Stimulated activated CD4-positive, alpha-beta T cell treated with anti-CD3 and anti-CD28 coated beads, TNF-alpha, amount 100 ng/mL, for 24 hours (primary cell): ENCODE measurements at regions not wholly inside any gene's neighbourhood (a gene's known extent, or its start where the extent isn't known, plus 50 kb on each side); places are given as distances from the start of the nearest gene placed in this dataset.

Experiments used
- DNase-seq, 3 experiments: peaks; one replicate each; pipeline ENCODE4 v3.0.0-alpha.2; 2020; ENCODE audit warnings: low read depth in 3 of 3

DNA sequence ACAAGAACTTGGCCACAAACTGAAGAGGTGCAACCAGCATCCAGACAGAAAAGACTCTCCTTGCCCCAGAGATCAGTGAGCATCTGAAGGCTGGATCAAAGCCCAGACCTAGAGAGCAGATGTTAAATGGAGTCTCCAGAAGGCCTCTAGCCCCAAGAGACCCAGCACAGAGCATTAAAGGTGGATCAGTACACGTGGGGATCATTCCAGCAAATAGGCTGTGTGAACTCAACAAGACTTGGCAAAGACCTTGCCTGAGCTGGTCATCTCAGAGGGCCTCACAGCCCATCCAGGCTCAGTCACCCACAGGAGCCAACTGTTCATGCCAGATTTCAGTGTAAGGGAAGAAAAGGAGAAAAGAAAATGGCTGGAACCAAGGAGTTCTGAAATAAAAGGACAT, 214.0 kb downstream of the ENC1 start:
- DNase-seq, result no peak

- DNase-seq, result no peak
These were observed 216.2 kb downstream of the ENC1 start for GRCh38 chr5:74424162-74424868.

DNA sequence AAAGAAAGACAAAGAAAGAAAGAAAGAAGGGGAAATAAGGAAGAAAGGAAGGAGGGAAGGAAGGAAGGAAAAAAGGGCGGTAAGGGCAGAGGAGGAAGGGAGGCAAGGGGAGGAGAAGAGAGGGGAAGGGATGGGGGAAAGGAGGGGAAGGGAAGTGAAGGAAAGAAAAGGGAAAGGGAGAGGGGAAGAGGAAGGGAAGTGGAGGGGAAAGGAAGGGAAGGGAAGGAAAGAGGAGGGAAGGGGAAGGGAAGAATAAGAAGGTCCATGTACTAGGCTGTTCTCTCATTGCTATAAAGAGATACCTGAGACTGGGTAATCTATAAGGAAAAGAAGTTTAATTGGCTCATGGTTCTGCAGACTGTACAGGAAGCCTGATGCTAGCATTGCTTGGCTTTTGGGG, 217.1 kb downstream of the ENC1 start:
- DNase-seq, result no peak

DNA sequence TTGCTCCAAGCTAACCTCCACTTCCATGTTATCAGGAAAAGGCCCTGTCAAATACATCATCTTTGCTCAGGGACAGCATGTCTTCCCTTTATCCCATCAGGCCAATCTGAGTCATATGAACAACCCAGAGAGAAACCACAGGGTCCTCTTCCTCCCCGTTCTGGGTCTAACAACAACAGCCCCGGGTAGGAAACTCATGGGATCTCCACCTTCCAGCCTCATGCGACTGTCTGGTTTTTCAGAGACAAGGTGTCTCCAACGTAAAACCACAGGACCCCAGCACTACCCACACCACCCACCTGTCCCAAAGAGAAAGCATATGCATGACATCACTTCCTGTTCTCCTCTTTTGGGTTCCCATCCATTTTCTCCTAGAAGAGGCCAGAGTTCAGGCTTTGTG, 217.9 kb downstream of the ENC1 start:
- no peak for DNase-seq

GRCh38 chr5:74422030-74422429, 218.5 kb downstream of the ENC1 start:
- no peak for DNase-seq

- no peak for DNase-seq
These were observed 219.2 kb downstream of the ENC1 start for GRCh38 chr5:74421377-74421776.

DNA sequence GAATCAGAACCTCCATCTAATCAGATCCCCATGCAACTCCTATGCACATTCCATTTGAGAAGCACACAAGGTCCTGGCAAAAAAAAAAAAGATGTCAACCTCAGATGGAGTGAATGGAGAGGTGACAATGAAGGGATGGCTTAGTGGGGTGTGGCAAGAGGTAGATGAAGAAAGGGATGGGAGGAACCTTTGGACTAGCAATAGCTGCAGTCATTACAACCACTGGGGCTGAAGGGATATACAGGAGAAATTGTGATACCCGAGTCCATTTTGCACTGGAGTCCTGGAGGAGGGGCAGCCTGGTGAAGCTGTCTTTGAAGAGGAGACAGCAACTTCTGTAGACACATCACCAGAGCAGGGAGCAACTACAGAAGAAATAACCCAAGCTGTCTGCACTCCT, 219.6 kb downstream of the ENC1 start:
- no peak for DNase-seq

DNA sequence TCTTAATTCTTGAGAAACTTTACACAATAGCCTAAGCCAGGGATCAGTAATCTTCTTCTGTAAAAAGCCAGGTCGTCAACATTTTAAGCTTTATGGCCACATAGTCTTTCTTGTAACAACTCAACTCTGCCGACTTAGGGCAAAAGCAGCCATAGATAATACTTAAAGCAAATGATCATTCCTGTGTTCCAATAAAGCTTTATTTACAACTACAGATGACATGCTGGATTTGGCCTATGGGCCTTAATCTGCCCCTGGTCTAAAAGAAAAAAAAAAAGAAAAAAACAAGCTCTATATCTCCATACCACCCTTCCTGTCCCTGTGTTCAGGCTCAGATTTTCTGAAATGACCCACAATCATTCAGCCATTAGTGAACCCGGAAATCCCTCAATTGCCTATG, 220.3 kb downstream of the ENC1 start:
- DNase-seq, result no peak

DNA sequence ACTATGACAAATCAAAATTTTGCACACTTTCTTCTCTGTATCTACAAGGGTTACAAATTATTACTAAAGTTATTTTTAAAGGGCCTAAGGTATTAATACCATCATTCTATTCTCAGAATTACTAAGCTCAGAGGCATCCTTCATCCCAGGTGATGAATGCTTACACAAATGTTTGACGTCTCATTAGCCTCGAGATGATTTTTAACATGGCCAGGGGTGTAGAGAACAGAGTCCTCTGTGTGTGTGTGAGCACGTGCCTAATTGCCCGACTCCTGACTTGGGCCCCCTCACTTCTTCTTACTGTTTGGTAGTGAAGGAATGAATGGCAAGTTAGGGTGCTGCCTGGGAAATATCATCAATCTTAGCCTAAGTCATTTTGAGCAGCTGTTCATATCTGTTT, 221.1 kb downstream of the ENC1 start:
- no peak for DNase-seq

GRCh38 chr5:74418709-74419108, 221.8 kb downstream of the ENC1 start:
- DNase-seq, result no peak

GRCh38 chr5:74418261-74418660, 222.3 kb downstream of the ENC1 start:
- DNase-seq, result no peak

- no peak for DNase-seq
These were observed 224.8 kb downstream of the ENC1 start for GRCh38 chr5:74415695-74416102.

DNA sequence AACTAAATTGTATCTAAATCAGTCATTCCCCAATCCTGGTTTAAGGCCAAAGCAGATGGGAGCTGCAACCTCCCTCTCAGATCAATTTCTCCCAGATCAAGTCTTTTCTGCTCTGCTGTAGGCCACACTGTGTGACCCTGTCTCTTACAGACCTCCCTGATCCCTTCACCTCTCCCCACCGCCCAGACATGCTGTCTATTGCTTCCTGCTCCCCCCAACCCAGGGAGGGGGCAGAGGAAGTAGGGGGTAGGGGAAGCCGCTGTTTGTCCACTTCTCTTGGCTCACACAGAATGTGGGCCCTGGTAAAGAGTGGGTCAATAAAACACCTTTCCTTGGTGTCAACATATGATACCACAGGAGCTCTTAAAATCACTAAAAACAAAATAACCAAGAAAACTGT, 226.3 kb downstream of the ENC1 start:
- no peak for DNase-seq

DNA sequence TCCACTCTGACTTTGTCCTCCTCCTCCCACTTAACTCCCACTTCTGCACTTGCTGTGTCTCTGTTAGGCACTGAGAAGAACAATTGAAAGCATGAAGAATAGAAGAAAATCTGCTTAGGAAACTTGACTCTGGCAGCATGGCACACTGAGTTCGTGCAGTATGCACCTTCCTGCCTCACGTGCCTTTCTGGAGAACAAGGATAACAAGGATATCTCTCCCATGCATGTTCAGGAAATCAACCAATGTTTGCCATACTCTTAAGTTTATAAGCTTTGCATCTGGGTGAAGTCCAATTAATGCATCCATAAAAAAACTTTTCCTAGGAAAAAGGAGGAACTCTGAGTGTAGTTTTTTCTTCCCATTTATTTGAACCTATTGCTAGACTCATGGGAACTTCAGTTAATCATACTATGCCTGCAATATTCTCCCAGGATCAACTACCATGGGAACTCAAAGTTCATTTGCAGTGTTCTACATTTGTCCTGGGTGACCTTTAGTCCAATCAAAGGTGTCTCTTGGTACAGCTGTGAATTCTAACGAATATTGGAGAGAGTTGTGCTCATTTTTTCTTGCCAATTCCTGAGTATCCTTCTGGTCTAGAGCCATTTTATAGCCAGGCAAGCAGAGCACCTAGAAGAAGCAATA, 227.0 kb downstream of the ENC1 start:
- DNase-seq, result no peak

GRCh38 chr5:74412066-74412465, 228.5 kb downstream of the ENC1 start:
- DNase-seq, result no peak

- no peak for DNase-seq
These were observed 230.8 kb downstream of the ENC1 start for GRCh38 chr5:74409712-74410111.

DNA sequence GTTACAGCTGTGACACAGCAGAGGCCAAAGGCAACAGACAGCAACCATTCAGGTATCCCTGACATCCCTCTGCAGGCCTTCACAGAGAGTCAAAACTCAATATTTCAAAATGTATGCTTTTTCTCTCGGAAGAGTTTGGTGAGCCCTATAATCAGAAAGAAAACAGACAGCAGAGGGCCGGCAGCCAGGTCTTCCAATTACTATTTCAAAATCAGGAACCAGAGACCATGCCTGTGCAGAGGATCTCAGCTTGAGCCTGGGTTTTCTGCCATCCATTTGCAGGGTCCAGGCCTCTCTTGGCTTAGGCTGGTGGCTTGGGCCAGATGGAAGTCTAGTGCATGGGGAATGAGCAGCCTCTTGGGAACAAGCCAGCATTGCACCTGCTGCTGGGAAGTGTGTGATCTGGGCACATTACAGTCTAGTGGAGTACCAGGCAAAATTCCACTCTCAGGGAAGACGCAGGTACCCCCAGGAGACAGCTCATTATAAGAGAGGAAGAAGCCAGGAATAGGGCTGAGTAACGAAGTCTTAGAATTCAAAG, 231.3 kb downstream of the ENC1 start:
- no peak for DNase-seq

DNA sequence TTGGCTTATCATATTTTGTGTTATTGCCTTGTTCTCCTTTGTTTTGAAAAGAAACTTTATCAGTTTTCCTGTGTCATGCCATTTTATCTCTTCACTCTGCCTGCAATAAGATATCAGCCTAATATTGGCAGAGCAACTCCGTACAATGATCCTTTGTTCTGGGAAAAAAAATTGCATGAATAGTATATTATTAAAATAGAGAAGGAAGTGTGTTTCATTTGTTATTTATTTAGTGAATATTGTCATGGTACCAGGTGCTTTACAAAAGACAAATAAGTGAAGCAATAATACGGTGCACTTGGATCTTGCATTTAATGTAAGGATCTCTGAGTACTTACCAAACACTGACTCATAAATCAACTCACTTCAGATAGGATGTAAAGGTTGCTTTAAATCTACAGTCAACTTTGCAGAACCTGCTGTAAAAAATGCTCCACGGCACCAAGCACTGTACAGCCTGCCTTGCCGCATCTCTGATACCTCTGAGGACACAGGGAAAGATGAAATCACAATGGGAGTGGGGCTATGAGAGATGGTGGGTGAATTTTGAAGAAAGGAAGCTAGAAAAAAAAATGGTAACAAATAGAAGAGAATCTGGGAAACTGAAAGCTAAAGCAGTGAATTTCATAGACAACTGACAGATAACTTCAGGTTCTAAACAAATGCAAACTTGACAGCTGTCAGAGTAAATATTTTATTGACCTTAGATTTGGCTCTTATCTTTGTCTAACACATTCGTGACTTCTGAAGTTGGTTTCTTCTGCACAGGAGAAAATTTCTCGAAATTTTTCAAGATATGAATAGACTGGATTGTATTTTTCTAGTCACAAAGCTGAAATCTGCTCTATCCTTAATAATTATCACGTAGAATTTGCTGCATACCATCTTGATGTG, 232.1 kb downstream of the ENC1 start:
- no peak for DNase-seq

- DNase-seq, result no peak
These were observed 232.8 kb downstream of the ENC1 start for GRCh38 chr5:74407701-74408100.

DNA sequence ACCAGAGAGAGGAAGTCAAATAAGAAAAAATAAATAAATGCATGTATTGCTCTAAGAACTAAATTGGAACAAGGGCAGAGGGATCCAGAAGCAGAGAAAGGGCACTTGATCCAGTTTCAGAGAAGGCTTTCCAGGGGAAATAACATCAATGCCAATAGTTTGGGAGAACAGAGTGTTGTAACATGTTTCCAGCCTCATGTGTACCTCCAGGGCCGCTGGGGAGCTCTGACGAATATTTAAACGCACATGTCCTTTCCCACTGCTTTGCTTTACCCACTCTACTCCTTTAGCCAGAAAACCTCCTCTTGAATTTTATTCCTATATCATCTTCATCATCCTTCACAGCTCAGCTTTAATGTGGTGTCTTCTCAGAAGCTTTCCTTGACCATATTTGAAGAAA, 233.7 kb downstream of the ENC1 start:
- DNase-seq, result no peak

DNA sequence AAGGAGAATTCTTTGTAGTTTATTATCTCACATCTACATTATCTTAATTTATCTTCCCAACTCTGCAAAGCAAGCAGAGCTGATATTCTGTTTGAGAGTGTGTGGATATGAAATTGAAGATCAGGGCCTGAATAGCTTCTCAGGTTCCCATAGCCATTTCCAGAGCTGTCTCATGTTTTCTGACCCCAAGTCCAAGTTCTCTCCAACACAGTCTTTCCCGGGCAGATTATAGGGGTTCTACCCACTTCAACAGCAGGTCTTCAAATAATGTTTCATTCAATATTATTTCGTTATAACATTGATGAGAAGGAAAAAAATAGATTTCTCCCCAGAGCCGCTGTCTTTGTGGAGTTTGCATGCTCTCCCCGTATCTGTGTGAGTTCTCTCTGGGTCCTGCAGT, 234.9 kb downstream of the ENC1 start:
- no peak for DNase-seq
